GM23338 (cell line): ENCODE measurements at regions not wholly inside any gene's neighbourhood (a gene's known extent, or its start where the extent isn't known, plus 50 kb on each side); places are given as distances from the start of the nearest gene placed in this dataset.

Experiments
- ATAC-seq: fragments of 200-7000 bp; cut with Tn5 transposase; 3 replicates; pipeline ENCODE4 v1.9.1; 2020
- DNase-seq: peaks from one replicate; pipeline ENCODE4 v3.0.0-alpha.2; 2015; ENCODE audit warnings: low spot score
- H2AFZ ChIP-seq: fragments of 200-600 bp; sonication (generic); 2 replicates; pipeline ENCODE4 v1.8.0; 2016; ENCODE audit warnings: antibody characterized with exemption, mild to moderate bottlenecking, moderate library complexity
- H3F3A ChIP-seq: fragments of 200-600 bp; sonication (generic); replicated peaks from 2 replicates; pipeline ENCODE4 v1.8.0; 2017; ENCODE audit warnings: antibody characterized with exemption, mixed run types, low read depth
- H3K27ac ChIP-seq: fragments of 200-600 bp; sonication (generic); 2 replicates; pipeline ENCODE4 v1.6.1; 2016; ENCODE audit warnings: low read depth
- H3K27me3 ChIP-seq: fragments of 200-600 bp; sonication (generic); 2 replicates; pipeline ENCODE4 v1.8.0; 2016; ENCODE audit warnings: mild to moderate bottlenecking, mixed run types, moderate library complexity; ENCODE audit not compliant: insufficient read depth
- H3K36me3 ChIP-seq: fragments of 200-600 bp; sonication (generic); 2 replicates; pipeline ENCODE4 v1.8.0; 2016; ENCODE audit warnings: mild to moderate bottlenecking; ENCODE audit not compliant: insufficient read depth
- H3K4me1 ChIP-seq: fragments of 200-600 bp; sonication (generic); 2 replicates; pipeline ENCODE4 v1.8.0; 2016; ENCODE audit warnings: mild to moderate bottlenecking, moderate library complexity; ENCODE audit not compliant: insufficient read depth
- H3K4me2 ChIP-seq: fragments of 200-600 bp; sonication (generic); 2 replicates; pipeline ENCODE4 v1.7.1; 2017; ENCODE audit warnings: mixed run types
- H3K4me3 ChIP-seq: fragments of 200-600 bp; sonication (generic); 2 replicates; pipeline ENCODE4 v1.6.1; 2016; ENCODE audit warnings: mixed run types
- H3K79me2 ChIP-seq: fragments of 200-600 bp; sonication (generic); replicated peaks from 2 replicates; pipeline ENCODE4 v1.8.0; 2017; ENCODE audit warnings: mild to moderate bottlenecking; ENCODE audit not compliant: insufficient read depth
- H3K9me2 ChIP-seq: fragments of 200-600 bp; sonication (generic); 2 replicates; pipeline ENCODE4 v1.8.0; 2017; ENCODE audit not compliant: insufficient read depth
- H4K20me1 ChIP-seq: fragments of 200-600 bp; sonication (generic); replicated peaks from 2 replicates; pipeline ENCODE4 v1.8.0; 2017; ENCODE audit warnings: mild to moderate bottlenecking; ENCODE audit not compliant: insufficient read depth
- H3K27ac Mint-ChIP-seq: 2 replicates; pipeline ENCODE4 v1.8.0; 2020; ENCODE audit warnings: inconsistent platforms, mild to moderate bottlenecking, moderate library complexity, mixed read lengths
- H3K27me3 Mint-ChIP-seq: 3 replicates; pipeline ENCODE4 v1.8.0; 2022; ENCODE audit warnings: low read depth, mild to moderate bottlenecking, moderate library complexity, mixed read lengths, inconsistent platforms; ENCODE audit not compliant: insufficient read depth, poor library complexity
- H3K36me3 Mint-ChIP-seq: 3 replicates; pipeline ENCODE4 v1.8.0; 2021; ENCODE audit warnings: low read depth, mild to moderate bottlenecking, inconsistent platforms, moderate library complexity, mixed read lengths
- H3K4me1 Mint-ChIP-seq: 3 replicates; pipeline ENCODE4 v1.8.0; 2020; ENCODE audit warnings: mild to moderate bottlenecking, inconsistent platforms, mixed read lengths
- H3K4me3 Mint-ChIP-seq: 3 replicates; pipeline ENCODE4 v1.8.0; 2021; ENCODE audit warnings: moderate library complexity, mild to moderate bottlenecking, inconsistent platforms, mixed read lengths
- H3K9me3 Mint-ChIP-seq: 3 replicates; pipeline ENCODE4 v1.8.0; 2020; ENCODE audit warnings: moderate library complexity, mild to moderate bottlenecking, inconsistent platforms, mixed read lengths
- CREB1 ChIP-seq: fragments of 250-450 bp; sonication (Bioruptor Pico); IDR thresholded peaks from 2 replicates; pipeline ENCODE4 v1.5.0; 2020; ENCODE audit warnings: low read depth, mild to moderate bottlenecking, moderate library complexity
- CTCF ChIP-seq, 2 experiments: fragments of 200-600 bp in 1 of 2; sonication (generic) in 1 of 2; conservative IDR thresholded peaks; 2 replicates each; pipeline versions ENCODE4 v1.5.1 to v1.6.1; 2016 to 2017; ENCODE audit warnings: antibody characterized with exemption in 2 of 2, low read depth in 2 of 2, mild to moderate bottlenecking in 2 of 2, moderate library complexity in 1 of 2
- EZH2 ChIP-seq: fragments of 200-600 bp; sonication (generic); IDR thresholded peaks from one replicate; pipeline ENCODE4 v1.8.0; 2017; ENCODE audit warnings: antibody characterized with exemption, mild to moderate bottlenecking, low read depth; ENCODE audit not compliant: unreplicated experiment
- EZH2phosphoT487 ChIP-seq: fragments of 200-600 bp; sonication (generic); IDR thresholded peaks from one replicate; pipeline ENCODE4 v1.8.1; 2018; ENCODE audit warnings: antibody characterized with exemption; ENCODE audit not compliant: unreplicated experiment
- JUNB ChIP-seq: IDR thresholded peaks from one replicate; pipeline ENCODE4 v1.6.1; 2016; ENCODE audit warnings: antibody characterized with exemption; ENCODE audit not compliant: unreplicated experiment
- POLR2AphosphoS5 ChIP-seq: IDR thresholded peaks from 2 replicates; pipeline ENCODE4 v1.6.1; 2016; ENCODE audit warnings: antibody characterized with exemption, low read depth
- REST ChIP-seq: IDR thresholded peaks from one replicate; pipeline ENCODE4 v1.6.1; 2018; ENCODE audit warnings: antibody characterized with exemption; ENCODE audit not compliant: unreplicated experiment
- STAT1 ChIP-seq: IDR thresholded peaks from one replicate; pipeline ENCODE4 v1.6.1; 2016; ENCODE audit warnings: antibody characterized with exemption; ENCODE audit not compliant: unreplicated experiment
- ZNF331 ChIP-seq: fragments of 250-450 bp; sonication (Bioruptor Pico); IDR thresholded peaks from 2 replicates; pipeline ENCODE4 v1.5.0; 2020; ENCODE audit warnings: low read depth, mild to moderate bottlenecking, moderate library complexity
- ZNF462 ChIP-seq: fragments of 250-450 bp; sonication (Bioruptor Pico); IDR thresholded peaks from 2 replicates; pipeline ENCODE4 v1.5.0; 2020; ENCODE audit warnings: mild to moderate bottlenecking, moderate library complexity

- no peak for TF ChIP-seq REST
- no peak for TF ChIP-seq ZNF331 (CRISPR knock-in tag)
- TF ChIP-seq STAT1 = no peak
These were observed 199.6 kb downstream of the SHOX2 start (continued) for GRCh38 chr3:157906627-157907026.

GRCh38 chr3:157905885-157906284, 200.3 kb downstream of the SHOX2 start:
- Histone ChIP-seq H3K36me3 (no peaks in the 10 kb centered on the region), H3F3A (no peaks in the 10 kb centered on the region), H3K79me2 (no peaks in the 10 kb centered on the region), H4K20me1 (no peaks in the 10 kb centered on the region), H3K4me2 (no peak overlapping the region), H2AFZ (0 out of 2 replicates have a peak overlapping the region, but pooled peaks have one; percentile 59), H3K4me3 (no peak overlapping the region), H3K4me1 (no peaks in the 10 kb centered on the region), H3K27me3 (no peaks in the 10 kb centered on the region), H3K27ac (no peak overlapping the region), H3K9me2 (no peaks in the 10 kb centered on the region; the same call in 1 of the 2 replicates)
- Mint-ChIP-seq H3K4me3 (no peak overlapping the region), H3K36me3 (no peaks in the 10 kb centered on the region), H3K9me3 (peaks cover 4% of the 10 kb centered on the region; the same call in 1 of the 3 replicates), H3K4me1 (peaks cover 8% of the 10 kb centered on the region; the same call in 2 of the 3 replicates), H3K27ac (no peak overlapping the region), H3K27me3 (peaks cover 2% of the 10 kb centered on the region)
- DNase-seq (no peak), ATAC-seq (no peak)
- TF ChIP-seq CTCF (conservative IDR thresholded peaks at IDR 0.05; ENCODE audit: low read depth in 2 of 2) = no peak
- no peak for TF ChIP-seq ZNF462 (CRISPR knock-in tag)
- no peak for TF ChIP-seq EZH2
- TF ChIP-seq CREB1 (CRISPR knock-in tag) = no peak
- TF ChIP-seq POLR2AphosphoS5 = no peak
- no peak for TF ChIP-seq JUNB
- TF ChIP-seq ZNF331 (CRISPR knock-in tag) = no peak
- no peak for TF ChIP-seq REST
- TF ChIP-seq STAT1 = no peak
- TF ChIP-seq EZH2phosphoT487 = no peak
